ENCODE measurements at regions not wholly inside any gene's neighbourhood (a gene's known extent, or its start where the extent isn't known, plus 50 kb on each side); places are given as distances from the start of the nearest gene placed in this dataset.
"Not testable (repeated sequence)": the region's sequence is repeated elsewhere in the genome, so short reads cannot be mapped to it uniquely, and the experiment has no call there.

DNA sequence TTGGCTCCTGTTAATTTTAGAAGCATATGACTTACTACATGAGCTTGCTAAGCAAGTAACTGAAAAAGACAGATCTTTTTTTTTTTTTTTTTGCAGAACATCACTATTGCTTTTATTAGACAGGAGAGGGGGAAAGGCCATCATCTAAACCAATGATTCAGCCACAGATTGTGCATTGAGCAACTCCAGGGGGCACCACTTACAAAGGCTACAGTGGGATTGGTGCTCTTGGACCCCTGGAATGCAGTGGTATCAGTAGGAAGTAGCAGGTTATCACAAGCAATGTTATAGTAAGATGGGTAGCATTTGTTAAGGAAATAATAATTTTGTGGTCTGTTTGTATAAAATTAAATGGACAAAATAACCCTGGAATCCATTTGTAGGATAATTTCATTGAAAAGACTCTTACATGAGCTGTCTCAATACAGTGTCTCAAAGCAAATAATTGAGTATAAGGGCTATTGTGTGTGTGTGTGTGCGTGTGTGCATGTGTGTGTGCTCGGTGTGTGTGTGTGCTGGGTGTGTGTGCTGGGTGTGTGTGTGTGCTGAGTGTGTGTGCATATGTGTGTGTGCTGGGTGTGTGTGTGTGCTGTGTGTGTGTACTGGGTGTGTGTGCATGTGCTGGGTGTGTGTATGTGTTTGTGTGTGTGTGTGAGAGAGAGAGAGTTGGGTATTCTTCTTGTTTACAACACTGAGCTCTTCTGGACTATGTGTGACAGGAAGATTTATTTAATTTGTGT, 296.3 kb downstream of the PCDH7 start:
- DNase-seq (ENCODE audit: low spot score): no peak

DNA sequence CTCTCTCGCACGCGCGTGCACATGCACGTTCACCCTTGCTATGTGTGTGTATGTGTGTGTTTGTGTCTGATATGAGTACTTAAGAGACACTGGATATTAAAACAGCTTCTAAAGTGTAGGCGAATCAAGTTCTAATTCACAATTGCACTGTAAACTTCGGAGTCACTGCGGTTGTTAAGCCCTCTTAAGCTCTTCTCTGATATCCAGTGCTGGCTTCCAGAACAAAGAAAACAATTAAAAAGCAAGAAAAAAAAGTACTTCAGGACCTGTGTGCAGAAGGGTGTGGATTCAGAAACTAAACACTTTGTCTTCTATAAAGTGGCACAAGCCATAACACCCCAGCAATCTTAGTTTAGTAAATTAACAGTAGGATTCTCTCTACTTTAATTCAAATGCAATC, 300.2 kb downstream of the PCDH7 start:
- no peak for DNase-seq (ENCODE audit: low spot score)

DNA sequence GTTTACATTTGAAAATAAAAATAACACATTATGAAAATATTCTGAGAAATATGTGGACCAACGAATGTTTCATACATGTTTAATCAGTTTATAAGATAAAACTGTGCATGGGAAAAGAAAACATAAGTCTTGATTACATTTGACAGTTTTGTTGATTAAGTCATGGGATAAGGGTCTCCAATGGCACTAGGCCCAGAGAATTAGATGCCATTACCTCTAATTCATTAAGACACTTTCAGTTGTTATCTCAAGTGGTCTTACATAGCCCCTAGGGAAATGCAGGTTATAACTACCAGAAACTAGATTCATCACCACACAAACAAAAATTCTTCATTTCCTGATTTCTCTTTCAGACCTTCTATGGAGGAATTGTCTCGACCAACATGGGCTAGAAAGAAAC, 300.8 kb downstream of the PCDH7 start:
- DNase-seq (ENCODE audit: low spot score): no peak

DNA sequence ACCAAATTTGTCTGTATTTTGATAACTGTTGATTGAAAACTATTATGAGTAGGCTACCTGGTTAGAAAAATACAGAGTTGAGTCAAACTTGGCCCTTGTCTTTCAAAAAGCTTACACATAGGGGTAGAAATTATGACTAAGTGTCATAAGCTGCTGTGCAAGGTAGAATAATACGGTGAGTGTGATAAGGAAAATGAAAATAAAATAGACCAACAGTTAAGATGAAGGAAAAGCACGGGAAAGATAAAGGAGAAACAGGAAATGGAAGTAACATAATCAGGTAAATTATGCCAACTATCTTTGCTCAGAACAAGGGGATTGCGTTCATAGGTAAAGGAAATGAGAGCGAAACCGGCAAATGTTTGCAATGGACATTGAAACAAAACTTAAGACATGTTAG, 302.5 kb downstream of the PCDH7 start:
- no peak for DNase-seq (ENCODE audit: low spot score)

DNA sequence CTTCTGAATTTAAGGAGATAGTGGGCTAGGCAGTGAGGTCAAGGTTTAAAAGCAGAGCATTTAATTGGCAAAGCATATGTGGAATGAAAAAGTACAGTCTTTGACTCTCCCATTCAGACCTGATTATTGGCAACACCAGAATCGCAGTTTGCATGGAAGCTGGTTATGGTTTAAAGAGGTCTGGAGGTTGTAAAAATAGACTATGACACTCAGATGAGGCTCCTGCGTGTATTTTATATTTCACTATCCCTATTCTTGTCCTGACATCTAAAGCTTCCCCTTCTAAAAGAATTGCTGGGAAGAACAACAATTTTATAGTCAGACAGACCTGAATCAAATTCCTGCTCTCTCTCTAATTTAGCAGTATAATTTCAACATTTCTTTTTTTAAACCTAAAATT, 302.9 kb downstream of the PCDH7 start:
- no peak for DNase-seq (ENCODE audit: low spot score)

DNA sequence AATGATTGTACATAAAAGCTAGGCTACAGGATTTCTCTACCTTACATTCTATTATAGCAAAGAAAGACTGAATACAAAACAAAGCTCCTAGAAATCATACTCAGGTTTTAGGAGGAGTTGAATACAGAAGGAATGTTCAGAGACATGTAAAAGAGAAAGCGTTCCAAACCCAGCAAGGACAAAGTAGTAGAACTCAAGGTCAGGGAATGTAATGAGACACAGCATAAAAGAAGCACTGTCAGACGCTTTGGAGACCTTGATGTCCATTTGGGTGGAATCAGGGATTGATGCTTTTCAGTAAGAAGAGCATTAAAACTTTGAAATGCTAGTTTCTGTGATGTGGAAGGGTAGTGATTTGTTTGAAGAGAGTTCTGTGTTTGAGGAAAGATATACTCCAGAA, 303.6 kb downstream of the PCDH7 start:
- DNase-seq (ENCODE audit: low spot score): no peak

DNA sequence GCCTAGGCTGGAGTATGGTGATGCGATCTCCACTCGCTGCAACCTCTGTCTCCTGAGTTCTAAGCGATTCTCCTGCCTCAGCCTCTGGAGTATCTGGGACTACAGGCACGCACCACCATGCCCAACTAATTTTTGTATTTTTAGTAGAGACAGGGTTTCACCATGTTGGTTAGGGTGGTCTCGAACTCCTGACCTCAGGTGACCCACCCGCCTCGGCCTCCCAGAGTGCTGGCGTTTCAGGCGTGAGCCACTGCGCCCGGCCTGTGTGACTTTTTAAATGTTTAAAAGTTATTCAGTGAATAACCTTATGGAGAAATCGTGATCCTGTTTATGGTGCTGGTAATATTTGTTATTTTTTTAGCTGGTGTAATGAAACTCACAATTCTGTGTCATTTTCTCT, 304.6 kb downstream of the PCDH7 start:
- DNase-seq (ENCODE audit: low spot score): not testable (repeated sequence)

DNA sequence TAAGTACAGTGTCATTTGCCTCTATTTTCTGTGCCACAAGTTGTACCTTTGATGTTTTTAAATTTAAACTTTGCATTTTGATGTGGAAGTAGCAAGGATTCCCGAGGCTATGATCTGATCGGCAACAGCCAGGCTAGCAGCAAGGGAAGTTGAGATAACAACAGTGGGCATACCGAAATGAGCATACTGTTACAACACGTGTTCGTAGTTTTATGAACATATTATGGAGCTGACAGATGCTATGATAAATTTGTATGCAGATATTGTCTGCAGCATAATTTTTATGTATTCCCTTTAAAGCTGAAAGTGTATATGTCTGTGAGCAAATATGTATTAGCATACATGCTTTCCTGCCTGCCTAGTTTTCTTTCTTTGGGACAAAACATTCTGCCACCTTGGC, 306.1 kb downstream of the PCDH7 start:
- DNase-seq (ENCODE audit: low spot score): no peak

DNA sequence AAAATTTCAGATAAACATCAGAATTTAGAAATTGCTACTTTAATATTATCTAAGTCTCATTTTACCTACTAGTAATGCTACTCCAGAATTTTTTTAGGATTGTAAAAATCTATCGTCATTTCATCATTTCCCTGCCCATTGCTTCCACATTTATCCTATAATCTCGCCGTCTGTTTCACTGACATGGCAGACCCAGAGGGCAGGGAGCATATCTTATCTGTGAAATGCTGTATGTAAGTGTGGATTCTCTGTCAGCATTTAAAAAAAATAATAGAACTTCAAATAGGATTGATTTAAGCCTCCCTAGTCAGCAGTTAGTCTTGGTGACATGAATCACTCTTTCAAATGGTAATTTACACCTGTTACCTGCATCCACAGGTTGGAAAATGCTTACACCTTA, 314.4 kb downstream of the PCDH7 start:
- DNase-seq (ENCODE audit: low spot score): no peak

DNA sequence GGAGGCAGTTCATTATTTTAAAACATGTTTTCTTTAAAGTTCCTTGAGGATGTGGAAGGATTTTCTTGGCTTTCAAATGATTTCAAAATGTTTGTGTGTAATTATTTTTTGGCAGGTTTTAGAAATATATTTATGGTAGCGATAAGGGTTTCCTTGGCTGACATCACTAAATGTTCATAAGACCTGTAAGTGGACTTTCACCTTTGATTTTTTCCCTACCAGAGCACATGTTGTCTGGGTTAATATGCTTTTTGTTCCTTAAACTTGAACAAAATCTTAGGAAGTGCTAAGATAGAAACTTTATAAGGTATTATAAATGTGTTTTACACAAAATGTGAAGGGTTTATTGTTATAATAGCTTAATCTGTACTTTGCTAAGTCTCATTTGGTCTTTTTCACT, 315.6 kb downstream of the PCDH7 start:
- no peak for DNase-seq (ENCODE audit: low spot score)

DNA sequence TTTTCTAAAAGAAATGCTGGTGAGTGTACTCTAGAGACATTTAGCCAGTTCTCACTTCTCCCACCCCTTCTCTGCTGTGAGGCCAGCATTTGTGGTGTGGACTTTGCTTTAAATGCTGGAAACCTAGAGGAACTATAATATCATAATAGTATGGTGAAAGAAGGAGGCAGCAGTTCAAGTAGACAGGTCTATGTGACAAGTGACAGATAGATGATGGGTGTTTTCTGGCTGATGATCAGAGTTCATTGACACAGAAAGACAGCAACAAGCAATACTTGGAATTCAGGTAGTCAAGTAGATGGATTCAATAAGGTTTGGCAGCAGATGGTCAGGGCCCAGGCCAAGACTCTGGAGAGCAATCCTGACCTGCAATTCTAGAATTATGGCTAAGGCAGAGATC, 317.5 kb downstream of the PCDH7 start:
- DNase-seq (ENCODE audit: low spot score): no peak

DNA sequence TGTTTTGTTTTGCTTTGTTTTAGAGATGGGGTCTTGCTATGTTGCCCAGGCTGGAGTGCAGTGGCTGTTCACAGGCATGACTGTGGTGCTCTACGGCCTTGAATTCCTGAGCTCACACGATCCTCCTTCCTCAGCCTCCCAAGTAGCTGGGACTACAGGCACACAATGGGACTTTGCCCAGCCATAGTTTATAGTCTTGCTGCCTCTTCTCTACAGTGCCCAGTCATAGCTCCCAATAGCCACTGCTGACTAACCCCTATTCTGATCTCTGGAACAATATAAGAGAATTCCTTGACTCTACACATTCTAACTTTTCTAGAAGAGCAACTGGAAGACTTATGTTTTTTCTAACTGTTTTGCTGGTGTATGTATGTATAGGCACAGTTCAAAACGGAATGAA, 319.2 kb downstream of the PCDH7 start:
- no peak for DNase-seq (ENCODE audit: low spot score)

DNA sequence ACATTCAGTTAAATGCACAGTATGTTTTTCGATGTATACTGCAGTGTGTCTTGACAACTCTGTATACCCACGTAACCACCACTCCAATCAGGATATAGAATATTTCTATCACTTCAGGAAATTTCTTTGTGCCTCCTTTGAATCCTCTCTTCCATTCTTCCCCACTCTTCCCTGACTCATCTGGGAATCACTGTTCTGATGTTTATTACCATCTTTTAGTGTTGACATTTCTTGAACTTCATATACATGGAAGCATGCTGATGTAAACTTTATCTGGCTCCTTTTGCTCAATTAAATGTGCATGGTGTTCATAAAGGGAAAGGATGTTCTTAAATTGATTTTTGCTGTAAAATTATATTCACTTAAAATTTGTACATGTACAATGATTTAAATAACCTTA, 319.9 kb downstream of the PCDH7 start:
- no peak for DNase-seq (ENCODE audit: low spot score)

DNA sequence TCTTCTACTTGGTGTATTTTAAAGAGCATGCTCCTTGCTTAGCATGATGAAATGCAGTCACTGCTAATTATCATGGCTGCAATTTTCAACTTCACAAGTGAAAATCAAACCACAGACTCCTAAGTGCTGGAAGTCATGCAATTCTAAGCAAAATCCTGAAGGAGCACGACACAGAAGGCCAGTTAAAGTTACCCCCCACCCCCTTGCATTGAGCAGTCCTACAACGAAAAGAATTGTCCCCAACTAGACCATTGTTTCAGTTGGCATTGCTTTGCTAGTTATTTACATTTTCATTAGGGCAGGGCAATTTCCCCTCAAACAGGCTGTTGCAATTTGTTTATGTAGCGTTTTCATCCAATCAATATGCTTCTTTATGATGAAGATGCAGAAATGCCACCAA, 321.2 kb downstream of the PCDH7 start:
- no peak for DNase-seq (ENCODE audit: low spot score)

DNA sequence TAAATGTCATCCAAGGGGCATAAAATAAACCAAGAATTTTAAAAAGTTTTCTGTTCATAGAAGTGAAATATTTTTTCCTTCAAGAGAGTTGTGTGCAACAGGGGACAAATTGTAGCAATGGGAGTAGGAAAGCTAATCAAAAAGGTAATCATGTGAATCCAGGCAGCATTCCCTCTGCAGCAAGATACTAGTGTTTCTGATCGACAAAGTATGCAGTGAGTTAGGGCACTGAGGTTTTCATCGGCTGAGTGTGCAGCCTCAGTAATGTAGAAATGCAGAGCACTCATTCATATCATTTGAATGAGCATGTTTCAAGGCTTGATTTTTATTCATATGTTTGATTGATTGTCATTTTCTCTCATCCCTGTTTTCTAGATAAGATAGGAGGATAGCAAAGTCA, 321.7 kb downstream of the PCDH7 start:
- DNase-seq (ENCODE audit: low spot score): no peak

DNA sequence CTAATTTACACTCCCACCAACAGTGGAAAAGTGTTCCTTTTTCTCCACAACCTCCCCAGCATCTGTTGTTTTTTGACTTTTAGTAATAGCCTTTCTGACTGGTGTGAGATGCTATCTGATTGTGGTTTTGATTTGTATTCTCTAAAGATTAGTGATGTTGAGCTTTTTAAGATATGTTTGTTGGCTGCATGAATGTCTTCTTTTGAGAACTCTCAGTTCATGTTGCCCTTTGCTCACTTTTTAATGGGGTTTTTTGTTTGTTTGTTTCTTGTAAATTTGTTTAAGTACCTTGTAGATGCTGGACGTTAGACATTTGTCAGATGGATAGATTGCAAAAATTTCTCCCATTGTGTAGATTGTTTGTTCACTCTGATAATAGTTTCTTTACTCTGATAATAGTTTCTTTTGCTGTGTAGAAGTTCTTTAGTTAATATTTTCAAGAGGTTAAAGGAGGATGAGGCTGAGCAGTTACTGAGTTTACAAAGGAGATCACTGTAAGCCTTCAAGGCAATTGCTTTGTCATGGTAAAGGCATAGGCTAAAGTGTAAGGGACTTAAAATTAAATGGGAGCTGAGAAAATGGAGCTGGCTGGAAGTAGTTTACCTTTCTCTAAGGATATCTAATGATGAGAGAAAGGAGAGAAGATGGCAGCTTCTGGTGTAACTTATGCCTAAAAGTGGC, 323.4 kb downstream of the PCDH7 start:
- DNase-seq (ENCODE audit: low spot score): no peak

DNA sequence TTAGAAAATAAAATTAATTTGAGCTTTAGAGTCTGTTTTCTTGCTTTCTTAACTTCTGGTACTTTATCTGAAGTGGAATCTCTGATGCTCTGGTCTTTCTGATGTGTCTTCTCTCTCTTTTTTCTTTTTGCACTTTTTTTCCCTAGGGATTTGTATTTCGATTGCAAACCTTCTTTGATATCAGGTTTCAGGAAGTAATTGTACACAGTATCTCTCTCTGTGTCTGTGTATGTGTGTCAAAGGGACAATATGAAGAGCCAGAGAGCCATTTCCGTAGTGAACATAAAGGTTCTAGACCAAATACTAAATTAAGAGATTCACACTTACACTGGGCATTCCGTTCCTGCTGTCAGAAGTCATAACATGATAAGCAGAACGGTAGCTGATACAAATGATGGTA, 325.0 kb downstream of the PCDH7 start:
- no peak for DNase-seq (ENCODE audit: low spot score)

DNA sequence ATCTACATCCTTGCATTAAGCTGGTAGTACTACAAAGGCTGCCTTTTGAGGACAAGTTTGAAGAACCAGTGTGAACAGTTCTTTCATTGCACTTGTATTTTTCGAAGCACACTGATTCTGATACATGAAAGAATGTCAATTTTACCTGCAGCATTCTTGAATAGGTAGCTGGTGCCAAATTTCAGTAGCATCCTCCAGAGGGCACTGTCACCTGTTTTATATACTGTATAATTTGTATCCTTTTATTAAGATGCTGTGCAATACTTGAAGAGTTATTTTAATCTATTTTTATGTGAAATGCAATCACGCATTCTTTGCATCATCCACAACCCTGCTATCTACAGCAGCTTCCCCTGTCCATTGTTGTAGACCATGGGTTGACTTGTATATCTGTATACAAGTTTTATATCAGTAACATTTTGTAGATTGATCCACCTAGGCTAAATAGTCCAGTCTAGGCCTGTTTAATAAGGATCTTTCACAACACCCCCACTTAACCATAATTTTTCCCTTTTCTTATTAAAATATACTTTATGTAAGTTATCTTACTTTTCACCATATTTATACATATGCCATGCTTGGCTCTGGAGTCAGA, 325.7 kb downstream of the PCDH7 start:
- DNase-seq (ENCODE audit: low spot score): no peak

DNA sequence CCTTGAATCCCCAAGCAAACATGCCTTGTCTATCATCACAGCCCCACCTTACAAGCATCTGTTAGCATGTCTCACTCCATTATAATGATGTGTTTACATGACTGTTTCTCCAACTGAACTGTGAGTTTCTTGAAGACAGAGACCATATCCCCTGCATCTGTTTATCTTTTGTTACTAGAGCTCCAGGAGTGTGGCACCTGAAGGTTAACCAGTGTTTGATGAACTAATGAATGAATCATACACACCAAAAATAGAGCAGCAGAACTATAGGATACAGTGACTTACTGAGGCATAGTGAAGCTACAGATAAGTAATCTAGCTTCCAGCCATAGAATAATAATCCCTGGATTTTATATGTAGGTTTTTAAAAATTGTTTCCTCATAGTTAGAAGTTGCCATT, 331.0 kb downstream of the PCDH7 start:
- no peak for DNase-seq (ENCODE audit: low spot score)

DNA sequence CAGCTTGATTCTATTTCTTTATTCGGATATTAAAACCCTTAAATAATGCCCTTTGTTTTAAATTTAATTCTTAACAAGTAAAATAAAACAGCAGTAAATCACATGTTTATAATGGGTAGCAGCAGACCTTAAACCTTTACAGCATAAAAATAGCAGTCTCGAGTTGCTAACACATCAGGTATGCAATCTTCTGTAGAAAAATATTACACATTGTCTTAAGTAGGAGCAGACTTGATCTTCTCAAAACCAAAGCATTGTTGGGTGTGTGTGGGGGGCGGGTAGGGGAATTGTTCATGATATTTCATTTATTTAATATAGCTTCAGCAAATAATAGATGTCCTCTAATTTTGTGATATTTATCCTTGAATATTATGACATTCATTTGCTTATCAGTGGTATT, 331.4 kb downstream of the PCDH7 start:
- no peak for DNase-seq (ENCODE audit: low spot score)

DNA sequence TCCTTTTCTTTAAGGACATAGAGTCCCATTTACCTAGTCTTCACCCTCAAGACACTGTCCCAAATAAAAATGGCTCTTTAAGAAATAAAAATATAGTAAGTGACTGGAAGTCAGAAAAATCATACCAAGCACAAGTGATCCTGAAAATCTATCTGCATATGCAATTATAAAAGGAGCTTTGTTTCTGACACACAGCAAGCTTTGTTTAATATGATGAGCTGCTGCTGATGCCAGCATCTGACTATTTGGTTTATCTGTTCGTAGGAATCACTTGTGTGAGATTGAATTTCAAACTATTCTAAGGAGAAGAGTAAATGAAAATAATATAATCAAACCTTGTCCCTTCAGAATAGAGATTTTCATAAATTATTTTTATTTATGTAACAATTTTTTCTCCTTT, 332.4 kb downstream of the PCDH7 start:
- peak; percentile 59 for DNase-seq (ENCODE audit: low spot score)

DNA sequence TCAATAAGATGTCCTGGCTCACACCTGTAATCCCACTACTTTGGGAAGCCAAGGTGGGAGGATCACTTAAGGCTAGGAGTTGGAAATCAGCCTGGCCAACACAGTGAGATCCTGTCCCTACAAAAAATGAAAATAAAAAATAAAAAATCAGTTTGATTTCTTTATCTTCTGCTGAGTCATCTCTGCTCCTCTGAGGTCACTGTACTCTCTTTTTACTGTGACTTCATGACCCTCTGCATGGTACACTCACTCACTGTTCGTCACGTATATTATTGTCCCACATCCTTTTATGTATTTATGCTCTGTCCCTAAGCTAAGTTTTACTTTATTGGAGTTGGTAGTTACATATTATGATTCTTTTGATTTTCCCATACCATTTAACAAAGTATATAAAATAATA, 333.3 kb downstream of the PCDH7 start:
- DNase-seq (ENCODE audit: low spot score): no peak

DNA sequence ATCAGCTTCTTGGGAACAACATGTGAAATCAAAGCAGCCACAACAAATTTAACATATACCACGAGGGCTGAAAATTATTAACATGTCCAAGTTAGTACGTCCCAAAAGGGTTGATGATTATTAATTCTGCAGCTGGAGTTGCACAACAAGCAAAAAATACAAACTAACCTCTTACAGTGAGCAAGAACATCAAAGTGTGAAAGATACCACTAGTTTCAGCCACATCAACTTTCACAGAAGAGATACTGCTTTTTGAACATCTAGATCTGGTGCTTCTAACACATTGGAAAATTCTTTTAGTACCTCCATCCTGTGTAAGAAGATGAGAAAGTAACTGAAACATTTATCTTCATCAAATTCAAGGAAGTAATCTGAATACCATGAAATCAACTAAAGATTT, 334.1 kb downstream of the PCDH7 start:
- DNase-seq (ENCODE audit: low spot score): no peak

DNA sequence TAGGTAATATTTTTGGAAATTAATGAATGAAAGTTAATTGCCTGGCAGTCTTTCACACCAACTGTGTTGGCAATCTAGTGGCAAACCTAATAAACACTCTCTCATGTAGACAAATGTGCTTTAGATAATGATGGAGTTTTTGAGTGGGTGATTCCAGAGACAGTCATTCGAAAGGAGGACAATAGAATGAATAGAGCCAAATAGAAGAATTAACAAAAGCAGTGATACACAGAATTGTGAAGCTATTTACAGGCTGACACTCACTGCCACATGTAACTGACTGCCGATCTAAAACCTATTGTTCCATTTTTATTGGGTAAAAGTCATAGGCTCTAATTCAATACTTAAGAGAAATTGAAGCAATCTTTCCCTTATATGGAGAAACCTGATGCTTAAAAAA, 338.5 kb downstream of the PCDH7 start:
- DNase-seq (ENCODE audit: low spot score): peak; percentile 59
